ENCODE measurements at regions not wholly inside any gene's neighbourhood (a gene's known extent, or its start where the extent isn't known, plus 50 kb on each side); places are given as distances from the start of the nearest gene placed in this dataset.

DNA sequence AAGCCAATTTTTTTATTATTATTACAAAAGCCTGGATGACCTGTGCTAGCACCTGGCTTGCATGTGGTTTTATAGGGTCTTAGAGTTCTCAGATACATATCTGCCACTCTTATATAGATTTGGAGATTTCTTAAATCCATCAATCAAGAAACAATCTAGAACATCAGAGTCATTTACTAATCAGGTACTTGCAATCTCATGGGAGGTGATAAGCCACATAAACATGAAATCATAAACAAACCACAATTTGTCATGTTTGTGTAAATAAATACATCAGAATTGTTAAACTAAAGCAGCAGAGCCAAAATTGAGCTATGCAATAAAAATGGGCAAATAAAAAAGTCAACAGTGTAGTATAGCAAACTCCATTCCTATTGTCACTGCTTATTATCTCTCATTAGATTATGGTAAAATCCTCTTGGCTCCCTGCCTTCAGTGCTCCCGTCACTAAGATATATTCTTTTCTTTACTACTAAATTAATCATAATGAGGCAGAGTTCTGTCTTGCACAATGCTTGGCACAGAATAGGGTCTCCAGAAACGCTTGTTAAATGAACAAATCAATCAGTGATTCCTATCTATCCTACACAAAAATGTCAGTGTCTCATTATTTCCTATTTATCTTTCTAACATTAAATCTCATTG lies 108.7 kb upstream of the TTC29 start:
- DNase-seq (ENCODE audit: low spot score) = no peak

DNA sequence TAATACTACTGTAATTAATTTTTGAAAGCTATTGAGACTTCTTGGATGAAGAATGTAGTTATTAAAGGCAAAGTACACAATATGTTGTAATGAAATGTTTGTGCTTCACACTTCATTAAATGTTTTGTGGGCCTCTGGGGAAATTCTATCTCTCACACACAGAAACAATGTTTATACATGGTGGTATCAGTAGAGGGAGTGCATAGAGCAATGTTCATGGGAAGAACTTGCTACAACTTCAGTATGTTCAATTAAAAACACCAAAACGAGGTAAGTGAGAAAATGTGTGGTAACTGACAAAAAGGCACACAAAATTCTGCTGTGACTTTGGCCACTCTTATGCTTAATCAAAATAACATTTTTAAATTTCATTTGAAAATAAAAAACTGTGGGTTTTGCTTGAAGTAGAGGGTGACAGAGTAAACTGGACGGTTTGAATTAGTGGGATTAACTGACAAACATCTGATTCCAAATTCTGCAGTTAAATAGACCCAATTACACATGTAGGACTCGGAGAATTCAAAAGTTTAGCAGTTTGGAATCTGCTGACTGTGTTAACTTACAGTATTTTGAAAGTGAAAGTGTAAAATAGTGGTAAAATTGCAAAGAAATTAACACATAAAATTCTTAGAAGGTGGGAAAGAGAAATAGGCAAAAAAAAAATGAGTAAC lies 111.4 kb upstream of the TTC29 start:
- no peak for DNase-seq (ENCODE audit: low spot score)

DNA sequence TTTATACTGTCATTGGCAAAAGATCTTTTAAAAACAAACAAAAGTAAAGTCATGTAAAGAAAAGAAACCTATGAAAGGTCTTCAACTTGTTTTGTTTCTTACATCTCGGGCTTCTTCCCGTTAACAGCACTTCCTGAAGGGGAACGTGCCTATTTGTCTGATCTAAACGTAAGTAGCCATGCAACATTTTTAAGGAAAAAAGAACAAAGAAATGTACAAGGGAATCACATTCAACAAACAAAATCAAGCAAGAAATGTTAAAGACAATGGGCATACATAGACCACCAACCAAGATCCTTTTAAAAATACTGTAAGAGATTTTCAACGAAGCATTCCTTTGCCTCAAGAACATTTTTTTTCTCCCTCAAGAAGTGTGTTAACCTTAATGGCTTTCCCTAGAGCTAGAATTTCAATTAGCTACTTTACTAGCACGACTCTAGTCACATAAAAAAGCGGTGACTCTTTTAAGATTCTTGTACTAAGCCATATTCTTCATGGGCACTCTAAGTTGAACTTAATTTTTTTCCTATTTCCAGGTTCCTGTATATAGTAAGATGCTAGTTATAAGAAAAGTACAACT lies 112.0 kb upstream of the TTC29 start:
- DNase-seq (ENCODE audit: low spot score) = no peak

DNA sequence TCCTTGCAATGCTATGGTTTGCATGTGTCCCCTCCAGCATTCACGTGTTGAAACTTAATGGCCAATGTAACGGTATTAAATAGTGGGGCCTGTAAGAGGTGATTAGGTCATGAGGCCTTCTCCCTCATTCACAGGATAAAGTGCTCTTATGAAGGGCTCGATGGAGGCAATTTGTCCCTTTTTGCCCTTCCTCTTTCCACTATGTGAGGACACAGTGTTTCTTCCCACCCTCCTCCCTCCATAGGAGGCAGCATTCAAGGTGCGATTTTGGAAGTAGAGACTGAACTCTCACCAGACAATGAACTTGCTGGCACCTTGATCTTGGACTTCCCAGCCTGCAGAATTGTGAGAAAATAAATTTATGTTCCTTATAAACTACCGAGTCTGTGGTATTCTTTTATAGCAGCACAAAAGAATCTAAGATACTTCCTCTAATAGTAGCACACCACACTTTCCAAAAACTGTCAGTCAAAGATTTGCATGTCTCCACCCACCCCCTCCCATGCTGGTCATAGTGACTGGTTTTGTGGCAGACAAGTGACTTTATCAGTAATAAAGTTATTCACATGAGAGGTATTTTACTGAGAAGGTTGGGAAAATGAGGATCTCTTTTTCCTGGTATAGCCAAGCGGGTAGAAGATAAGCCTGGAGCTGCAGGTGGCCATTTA lies 113.5 kb upstream of the TTC29 start:
- DNase-seq (ENCODE audit: low spot score) = no peak

DNA sequence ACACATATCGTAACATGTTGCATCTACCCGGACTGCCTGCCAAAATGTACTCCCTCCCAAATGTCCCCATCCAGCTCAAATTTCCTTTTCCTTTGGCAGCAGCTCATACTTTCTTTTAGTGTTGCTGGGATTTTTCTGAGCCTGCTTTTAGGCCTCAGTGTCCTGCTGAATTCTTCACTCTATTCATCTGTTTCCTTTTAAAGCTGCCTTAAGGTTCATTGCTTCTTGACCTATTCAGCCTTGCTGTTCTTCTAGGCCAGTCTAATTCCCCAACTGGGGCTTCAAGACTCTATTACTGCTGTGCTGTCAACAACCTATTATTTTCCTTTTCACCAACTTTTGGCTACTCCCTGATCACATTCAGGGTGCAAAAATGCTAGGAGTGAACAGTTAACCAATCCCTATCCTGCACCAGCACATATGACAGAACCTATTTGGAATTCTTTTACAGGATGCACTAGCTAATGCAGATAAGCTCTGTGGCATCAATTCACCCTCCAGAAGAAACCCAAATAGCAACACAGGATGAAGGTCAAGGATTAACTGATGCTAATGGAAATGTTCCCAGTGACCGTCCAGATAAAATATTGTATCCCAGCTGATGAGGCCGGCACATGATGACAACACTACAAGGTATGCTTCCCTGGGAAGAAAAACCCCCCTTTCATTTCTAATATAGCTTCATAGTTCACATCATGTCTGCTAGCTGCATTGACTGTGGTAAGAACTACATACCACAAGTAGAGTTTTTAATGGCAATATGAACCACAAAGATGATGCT lies 114.7 kb upstream of the TTC29 start:
- no peak for DNase-seq (ENCODE audit: low spot score)

DNA sequence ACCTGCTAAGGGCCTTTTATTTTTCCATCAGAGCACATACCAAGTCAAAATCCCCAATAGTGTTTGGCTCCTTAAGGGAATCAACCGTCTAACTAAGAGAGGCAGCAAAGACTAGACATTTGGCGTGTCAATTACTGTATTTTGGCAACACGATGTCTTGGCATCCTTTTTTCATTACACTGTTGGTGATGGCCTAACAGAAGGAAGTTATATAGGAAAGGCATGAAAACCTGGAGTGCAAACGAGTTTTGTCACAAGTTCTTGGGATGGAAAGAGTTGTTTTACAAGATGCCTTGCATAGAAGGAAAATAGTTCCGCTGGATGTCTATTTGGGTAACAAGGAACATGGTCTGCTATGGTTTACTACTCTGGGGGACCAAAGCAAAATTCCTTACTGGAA lies 119.2 kb upstream of the TTC29 start:
- DNase-seq (ENCODE audit: low spot score) = no peak

DNA sequence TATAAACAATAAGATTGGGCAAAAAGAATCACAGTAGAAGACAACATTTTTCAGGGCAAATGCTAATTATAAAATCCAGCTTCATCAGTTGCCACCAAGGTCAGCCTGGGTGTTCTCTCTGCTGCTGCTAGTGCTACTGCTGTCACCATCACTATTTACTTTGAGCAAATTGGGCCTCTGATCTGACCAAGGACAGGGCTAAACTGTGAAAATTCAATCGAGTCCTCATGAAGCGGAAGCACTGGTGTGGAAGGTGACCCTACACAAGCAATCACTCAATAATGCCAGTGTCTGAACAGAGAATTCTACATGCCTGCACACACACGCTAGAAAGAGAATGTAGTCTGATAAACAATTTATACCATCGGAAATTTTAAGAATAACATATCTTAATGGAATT lies 122.9 kb upstream of the TTC29 start:
- DNase-seq (ENCODE audit: low spot score) = no peak

DNA sequence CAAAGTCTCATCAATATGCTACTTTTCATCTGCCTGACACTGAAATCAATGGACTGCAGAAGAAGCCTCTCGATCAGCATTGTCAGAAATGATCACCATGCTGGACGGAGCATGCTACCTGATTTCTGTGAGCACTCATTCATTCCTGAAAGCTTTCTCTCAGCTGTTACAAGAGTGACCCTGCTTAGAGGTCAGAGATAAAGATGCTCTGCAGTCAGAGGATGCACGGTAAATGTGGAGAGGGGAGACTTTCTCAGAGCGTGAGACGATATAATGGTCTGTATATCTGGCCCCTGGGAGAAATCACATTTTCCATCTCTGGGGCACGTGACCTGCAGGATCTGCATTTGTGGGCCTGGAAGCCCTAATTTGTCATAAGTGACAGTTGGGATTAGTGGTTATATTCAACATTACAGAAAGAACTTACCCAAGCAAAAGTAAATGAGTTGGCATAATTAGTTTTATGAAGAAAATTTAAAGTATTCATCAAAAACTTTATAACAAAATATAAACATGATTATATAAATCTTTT lies 125.6 kb upstream of the TTC29 start:
- no peak for DNase-seq (ENCODE audit: low spot score)

DNA sequence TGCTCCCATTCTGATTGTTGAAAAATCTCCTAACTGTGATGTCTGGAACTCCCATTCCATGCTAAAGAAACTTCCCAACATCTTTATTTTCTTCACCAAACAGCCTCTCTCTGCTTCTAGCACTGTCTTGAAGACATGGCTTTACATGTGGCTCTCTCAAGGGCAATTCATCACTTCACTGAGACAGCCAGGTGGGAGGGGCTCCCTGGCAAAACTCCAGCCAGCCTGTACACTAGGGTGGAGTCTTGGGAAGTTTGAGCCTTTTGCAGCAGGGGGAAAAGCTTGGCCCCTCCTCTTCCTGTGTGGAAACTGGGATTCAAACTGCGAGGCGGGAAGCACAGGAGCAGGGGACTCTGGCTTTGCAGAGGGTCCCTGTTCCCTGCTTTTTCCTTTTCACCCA lies 130.5 kb upstream of the TTC29 start:
- DNase-seq (ENCODE audit: low spot score) = no peak

DNA sequence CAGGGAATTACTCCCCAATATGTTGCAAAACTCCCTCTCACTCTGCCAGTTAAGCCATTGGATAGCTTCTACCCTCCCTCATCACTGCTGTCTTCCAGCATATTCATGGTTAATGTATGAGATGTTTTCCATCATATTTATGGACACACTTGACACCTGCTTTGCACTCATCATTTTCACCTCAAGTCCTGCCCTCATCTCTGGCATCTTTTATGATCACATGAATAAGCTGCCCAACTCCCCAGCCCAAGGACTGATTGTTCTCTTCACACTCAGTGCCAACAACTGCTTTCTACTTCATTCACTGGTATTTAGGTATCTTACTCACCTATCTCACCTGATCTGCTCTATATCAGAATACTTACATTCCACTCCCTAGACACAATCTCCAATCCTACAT lies 131.1 kb upstream of the TTC29 start:
- DNase-seq (ENCODE audit: low spot score) = no peak

DNA sequence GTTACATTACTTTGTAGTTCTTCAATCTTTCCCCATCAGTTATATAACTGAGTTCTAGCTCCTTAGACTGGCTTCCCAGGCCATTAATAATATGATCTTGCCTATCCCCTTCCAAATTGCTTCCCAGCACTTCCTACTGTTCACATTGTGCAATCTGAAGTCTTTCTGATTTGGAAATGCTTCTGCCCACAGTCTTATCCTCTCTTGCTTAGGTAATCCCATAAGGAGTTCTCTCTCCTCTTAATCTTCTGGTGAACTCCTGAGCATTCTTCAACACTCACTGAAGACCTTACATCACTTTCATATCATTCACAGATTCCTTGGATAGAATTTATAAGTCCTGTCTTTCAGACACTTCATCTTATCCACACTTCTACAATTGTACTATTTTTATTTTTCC lies 132.7 kb upstream of the TTC29 start:
- DNase-seq (ENCODE audit: low spot score) = no peak

DNA sequence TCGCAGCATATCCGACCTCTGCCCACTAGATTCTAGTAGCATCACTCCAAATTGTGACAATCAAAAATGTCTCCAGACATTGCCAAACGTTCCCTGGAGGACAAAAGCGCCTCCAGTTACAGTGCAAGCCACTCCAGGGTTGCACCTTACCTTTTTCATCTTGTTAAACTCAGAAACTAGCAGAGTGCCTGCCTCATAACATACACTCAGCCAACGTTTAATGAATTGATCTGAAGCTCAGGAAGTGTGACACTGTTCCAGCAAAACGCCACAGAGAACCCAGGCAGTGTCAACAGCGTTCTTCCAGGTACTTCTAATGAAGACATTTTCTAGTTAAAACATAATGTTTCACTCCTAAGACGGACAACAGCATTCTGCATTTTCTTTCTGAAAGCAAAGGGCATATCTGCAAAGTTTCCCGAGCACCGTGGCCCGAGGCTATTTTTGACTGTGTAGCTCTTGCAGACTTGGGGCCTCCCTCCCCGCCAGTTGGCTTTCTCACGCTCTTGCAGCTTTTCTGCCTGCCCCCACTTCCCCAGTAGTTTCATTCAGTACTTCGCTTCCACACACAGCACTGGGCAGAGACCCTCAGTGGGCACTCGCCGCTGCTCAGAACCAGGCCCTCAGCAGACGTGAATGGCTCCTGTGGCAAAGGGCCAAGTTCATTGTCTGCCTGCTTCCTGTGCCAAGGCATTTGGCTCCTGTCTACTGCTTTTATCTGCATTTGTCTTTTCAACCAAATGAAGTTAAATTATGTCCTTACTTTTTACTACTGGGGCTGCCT lies 133.4 kb upstream of the TTC29 start:
- no peak for DNase-seq (ENCODE audit: low spot score)

DNA sequence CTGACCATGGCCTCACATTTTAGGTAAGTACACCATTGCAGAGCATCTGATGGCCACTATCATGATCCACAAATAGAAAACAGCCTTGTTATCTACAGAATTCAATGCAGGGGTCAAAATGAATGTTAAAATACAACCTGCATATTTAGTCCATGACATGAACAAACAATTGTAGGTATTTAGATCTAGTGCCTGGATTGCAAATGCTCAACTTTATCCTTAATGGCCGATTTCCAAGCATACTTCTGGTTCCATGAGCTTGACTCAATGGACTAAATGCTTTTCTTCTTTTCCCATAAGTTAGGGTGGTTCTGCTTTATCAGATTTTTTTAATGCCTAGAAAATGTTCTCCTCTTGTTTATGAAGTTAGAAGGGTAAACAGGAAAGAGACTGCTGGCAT lies 139.2 kb upstream of the TTC29 start:
- DNase-seq (ENCODE audit: low spot score) = no peak

DNA sequence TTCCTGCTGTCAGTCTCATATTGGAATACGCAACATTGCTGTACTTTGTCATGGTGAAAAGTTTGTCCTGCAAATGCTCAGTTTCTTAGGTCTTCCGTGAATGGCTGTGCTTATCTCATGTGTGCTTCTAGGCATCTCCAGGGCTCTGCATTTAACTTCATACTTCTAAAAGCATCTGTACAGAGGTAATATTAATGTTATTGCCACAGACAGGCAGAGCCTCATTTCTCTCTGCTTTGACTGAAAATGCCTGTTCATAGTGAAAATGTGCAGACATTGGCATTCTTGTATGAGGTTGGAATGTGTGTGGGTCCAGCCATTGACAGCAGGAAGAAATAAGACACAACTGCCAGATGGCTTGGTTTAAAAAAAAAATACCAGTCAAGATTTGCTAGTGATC lies 140.1 kb upstream of the TTC29 start:
- DNase-seq (ENCODE audit: low spot score) = no peak

DNA sequence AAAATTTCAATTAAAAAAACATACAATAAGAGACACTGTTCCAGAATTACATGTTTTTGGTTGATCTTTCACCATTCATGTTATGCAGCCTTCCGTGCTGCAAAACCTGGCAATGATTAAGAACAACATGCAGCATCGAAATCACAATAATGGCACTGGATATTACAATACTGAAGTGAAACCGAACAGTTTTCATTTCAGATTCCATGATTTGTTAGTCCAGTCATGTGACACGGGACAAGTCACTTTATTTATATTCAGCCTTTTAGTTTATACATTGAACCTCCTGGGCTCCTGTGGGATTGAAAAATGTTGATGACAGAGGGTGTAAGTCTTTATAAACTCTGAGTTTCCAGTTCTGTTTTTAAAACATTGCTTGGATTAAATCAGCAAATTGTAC lies 142.5 kb upstream of the TTC29 start:
- DNase-seq (ENCODE audit: low spot score) = no peak

DNA sequence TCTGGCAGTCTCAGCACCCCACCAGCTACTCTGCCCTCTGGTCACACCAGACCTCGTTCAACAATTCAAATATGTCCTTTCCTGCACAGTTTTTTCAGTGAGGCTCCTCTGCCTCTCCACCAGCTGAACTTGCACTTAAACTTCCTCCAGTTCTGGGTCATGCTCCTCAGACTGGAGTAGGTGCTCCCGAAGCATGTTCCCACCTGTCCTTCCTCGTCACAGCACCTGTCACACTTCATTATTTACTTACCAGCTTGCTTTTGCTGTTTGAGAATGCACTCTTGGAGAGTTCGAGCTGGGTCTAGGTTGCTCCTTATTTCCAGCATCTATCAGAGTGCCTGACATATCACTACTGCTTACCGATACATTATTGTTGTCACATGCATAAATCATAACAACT lies 144.8 kb upstream of the TTC29 start:
- no peak for DNase-seq (ENCODE audit: low spot score)

DNA sequence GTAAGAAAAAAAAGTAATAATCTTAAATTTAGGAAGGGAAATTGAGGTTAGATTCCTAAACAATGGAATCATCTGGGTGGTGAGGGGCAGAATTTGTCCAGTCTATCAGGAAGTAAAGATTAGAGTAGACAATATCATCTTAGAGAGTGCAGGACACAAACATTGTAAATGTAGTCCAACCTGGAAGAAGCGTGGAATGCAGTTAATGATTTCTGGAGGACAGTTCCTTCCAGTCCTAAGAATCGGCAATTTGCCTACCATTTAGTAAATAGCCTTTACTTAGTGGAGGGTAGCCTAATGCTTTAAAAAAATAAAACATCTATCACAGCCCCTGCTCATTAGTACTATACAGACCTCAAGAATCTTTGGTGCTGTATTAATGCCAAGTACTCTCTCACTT lies 147.5 kb upstream of the TTC29 start:
- no peak for DNase-seq (ENCODE audit: low spot score)

DNA sequence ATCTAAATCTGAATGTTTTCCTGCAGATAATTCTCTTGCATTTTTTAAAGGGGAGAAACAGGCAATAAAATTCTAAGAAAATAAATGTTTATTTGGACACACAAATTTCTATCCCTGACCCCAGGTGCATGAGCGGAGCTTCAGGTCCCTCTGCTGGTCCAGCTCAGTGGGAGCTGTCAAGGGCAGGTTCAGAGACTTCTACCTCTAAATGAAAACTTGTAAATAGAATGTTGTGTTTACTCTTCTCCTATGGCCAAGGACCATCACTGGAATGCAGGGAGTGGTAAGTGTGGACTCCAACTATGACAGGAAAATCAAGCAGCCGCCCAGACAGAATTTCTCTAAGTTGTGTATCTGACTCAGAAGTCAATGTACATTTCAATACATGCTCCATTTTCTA lies 148.6 kb upstream of the TTC29 start:
- DNase-seq (ENCODE audit: low spot score) = no peak

DNA sequence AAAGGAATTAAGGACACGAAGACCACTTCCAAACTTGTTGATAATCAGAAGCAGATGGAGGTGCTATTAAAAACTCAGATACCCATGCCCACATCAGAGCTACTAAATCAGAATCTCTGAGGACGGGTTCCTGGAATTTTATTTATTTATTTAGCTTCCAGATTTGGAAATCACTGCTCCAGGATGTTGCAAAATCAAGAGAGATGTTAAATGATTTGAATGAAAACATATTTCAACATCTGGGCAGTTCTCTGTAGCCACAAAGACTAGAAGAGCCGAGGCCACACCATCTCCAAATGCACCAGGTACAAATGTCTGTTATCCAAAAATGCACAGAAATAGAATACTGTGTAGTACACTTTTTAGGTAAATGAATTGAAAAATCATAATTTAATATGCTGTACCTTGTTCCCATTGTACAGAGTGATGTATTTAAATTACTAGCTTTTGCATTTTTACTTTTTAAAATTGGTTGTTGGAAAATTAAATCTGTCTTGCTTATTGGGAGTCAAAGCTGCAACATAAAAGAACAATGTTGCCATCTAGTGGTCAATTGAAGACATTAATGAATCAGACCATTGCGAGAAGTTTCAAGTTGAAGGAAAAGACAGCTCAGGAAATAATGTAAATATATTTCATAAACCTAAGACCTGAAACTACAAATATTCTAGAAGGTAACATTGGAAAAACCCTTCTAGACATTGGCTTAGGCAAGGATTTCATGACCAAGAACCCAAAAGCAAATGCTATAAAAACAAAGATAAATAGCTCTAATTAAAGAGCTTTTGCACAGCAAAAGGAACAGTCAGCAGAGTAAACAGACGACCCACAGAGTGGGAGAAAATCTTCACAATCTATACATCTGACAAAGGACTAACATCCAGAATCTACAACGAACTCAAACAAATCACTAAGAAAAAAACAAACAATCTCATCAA lies 151.3 kb upstream of the TTC29 start:
- no peak for DNase-seq (ENCODE audit: low spot score)

DNA sequence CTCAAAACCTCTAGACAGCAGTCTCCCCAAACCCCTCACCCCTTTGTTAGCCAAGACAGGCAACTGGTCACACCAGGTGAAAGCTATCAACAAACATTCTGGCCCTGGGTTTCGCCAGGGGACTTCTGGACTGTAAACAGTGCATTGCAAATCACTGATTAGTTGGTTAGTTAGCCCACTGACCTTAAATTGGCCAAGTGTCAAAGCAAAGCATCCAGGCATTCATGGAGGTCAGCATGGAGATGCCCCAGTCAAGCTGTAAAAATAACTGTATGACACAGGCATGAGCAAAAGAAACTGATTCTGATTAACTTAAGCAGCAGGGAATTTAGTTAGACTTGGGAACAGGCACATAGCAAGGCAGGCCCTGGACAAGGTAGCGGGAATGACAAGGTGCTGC lies 156.0 kb upstream of the TTC29 start:
- no peak for DNase-seq (ENCODE audit: low spot score)
